ENCODE measurements at regions not wholly inside any gene's neighbourhood (a gene's known extent, or its start where the extent isn't known, plus 50 kb on each side); places are given as distances from the start of the nearest gene placed in this dataset.

GRCh38 chr19:30202060-30202600 is 170.1 kb upstream of the ZNF536 start:
- Histone ChIP-seq H3K23ac (ENCODE audit: low read length) (no peak overlapping the region), H3K79me2 (ENCODE audit: control insufficient read depth, insufficient read depth, low read length) (no peaks in the 10 kb centered on the region), H2BK15ac (replicated peaks; ENCODE audit: low read depth) (no peak overlapping the region), H3K79me1 (ENCODE audit: low read length) (no peaks in the 10 kb centered on the region), H3K27ac (ENCODE audit: low read depth, low read length) (no peak overlapping the region), H3K18ac (ENCODE audit: low read length) (no peak overlapping the region), H3K4me1 (ENCODE audit: control insufficient read depth, low read depth, low read length) (no peaks in the 10 kb centered on the region), H3K4me2 (ENCODE audit: low read length) (no peak overlapping the region), H3K9ac (ENCODE audit: low read length) (no peak overlapping the region), H4K8ac (ENCODE audit: low read depth, low read length) (no peak overlapping the region), H2BK5ac (ENCODE audit: low read length) (no peak overlapping the region), H2AK5ac (ENCODE audit: low read length) (no peak overlapping the region), H3K56ac (ENCODE audit: low read length) (no peak overlapping the region), H3K4me3 (ENCODE audit: low read length) (no peak overlapping the region), H3K4ac (ENCODE audit: low read depth, low read length) (no peak overlapping the region), H4K5ac (ENCODE audit: low read length) (no peak overlapping the region), H3K36me3 (ENCODE audit: control insufficient read depth, insufficient read depth, low read length) (no peaks in the 10 kb centered on the region), H3K27me3 (ENCODE audit: insufficient read depth, low read length, poor library complexity) (no peaks in the 10 kb centered on the region), H2BK120ac (ENCODE audit: low read depth, low read length) (no peak overlapping the region)
- DNase-seq, result no peak
- WGBS (ENCODE audit: extremely low coverage, insufficient coverage, low lambda C conversion rate), result no CpG with 5 or more reads among the region's 9 CpGs

DNA sequence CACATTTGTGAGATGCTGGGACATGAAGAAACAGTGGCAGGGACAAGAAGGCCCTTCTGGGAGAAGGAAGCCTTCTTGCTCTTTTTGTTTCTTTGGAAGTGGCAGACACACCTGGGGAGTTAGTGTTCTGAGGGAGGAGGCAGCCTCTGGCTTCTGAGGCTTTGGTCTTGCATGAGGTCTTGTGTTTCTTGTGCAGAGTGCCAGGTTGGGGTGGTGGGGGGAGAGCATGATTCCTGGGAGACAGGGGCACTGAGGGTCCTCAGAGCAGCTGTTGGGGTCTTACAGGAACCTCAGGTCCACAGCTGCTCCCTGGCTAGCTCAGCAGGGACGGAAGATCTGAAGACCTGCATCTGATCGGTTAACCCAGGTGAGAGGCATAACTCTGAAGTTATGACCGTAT is 167.5 kb upstream of the ZNF536 start:
- no CpG with 5 or more reads among the region's 3 CpGs for WGBS (ENCODE audit: extremely low coverage, insufficient coverage, low lambda C conversion rate)
- Histone ChIP-seq H4K5ac (ENCODE audit: low read length) (no peak overlapping the region), H3K56ac (ENCODE audit: low read length) (no peak overlapping the region), H3K18ac (ENCODE audit: low read length) (no peak overlapping the region), H3K79me2 (ENCODE audit: control insufficient read depth, insufficient read depth, low read length) (no peaks in the 10 kb centered on the region), H3K4ac (ENCODE audit: low read depth, low read length) (no peak overlapping the region), H3K79me1 (ENCODE audit: low read length) (no peaks in the 10 kb centered on the region), H3K27ac (ENCODE audit: low read depth, low read length) (no peak overlapping the region), H3K4me3 (ENCODE audit: low read length) (no peak overlapping the region), H2BK5ac (ENCODE audit: low read length) (no peak overlapping the region), H2BK120ac (ENCODE audit: low read depth, low read length) (no peak overlapping the region), H2BK15ac (replicated peaks; ENCODE audit: low read depth) (no peak overlapping the region), H3K23ac (ENCODE audit: low read length) (no peak overlapping the region), H3K4me2 (ENCODE audit: low read length) (no peak overlapping the region), H2AK5ac (ENCODE audit: low read length) (no peak overlapping the region), H4K8ac (ENCODE audit: low read depth, low read length) (no peak overlapping the region), H3K4me1 (ENCODE audit: control insufficient read depth, low read depth, low read length) (no peaks in the 10 kb centered on the region), H3K27me3 (ENCODE audit: insufficient read depth, low read length, poor library complexity) (no peaks in the 10 kb centered on the region), H3K36me3 (ENCODE audit: control insufficient read depth, insufficient read depth, low read length) (no peaks in the 10 kb centered on the region), H3K9ac (ENCODE audit: low read length) (no peak overlapping the region)
- no peak for DNase-seq

GRCh38 chr19:30206187-30206586 is 166.0 kb upstream of the ZNF536 start:
- H3K79me1 ChIP-seq (ENCODE audit: low read length), result no peaks in the 10 kb centered on the region
- no peak overlapping the region for H3K27ac ChIP-seq (ENCODE audit: low read depth, low read length)
- no peak overlapping the region for H3K18ac ChIP-seq (ENCODE audit: low read length)
- H3K27me3 ChIP-seq (ENCODE audit: insufficient read depth, low read length, poor library complexity), result no peaks in the 10 kb centered on the region
- H2AK5ac ChIP-seq (ENCODE audit: low read length), result no peak overlapping the region
- no peak overlapping the region for H3K56ac ChIP-seq (ENCODE audit: low read length)
- no peak overlapping the region for H3K23ac ChIP-seq (ENCODE audit: low read length)
- no peaks in the 10 kb centered on the region for H3K36me3 ChIP-seq (ENCODE audit: control insufficient read depth, insufficient read depth, low read length)
- no peak overlapping the region for H2BK5ac ChIP-seq (ENCODE audit: low read length)
- H3K79me2 ChIP-seq (ENCODE audit: control insufficient read depth, insufficient read depth, low read length), result no peaks in the 10 kb centered on the region
- no peak overlapping the region for H3K9ac ChIP-seq (ENCODE audit: low read length)
- no CpG with 5 or more reads among the region's 6 CpGs for WGBS (ENCODE audit: extremely low coverage, insufficient coverage, low lambda C conversion rate)
- no peaks in the 10 kb centered on the region for H3K4me1 ChIP-seq (ENCODE audit: control insufficient read depth, low read depth, low read length)
- no peak overlapping the region for H4K5ac ChIP-seq (ENCODE audit: low read length)
- no peak overlapping the region for H3K4ac ChIP-seq (ENCODE audit: low read depth, low read length)
- no peak for DNase-seq
- H2BK120ac ChIP-seq (ENCODE audit: low read depth, low read length), result no peak overlapping the region
- H3K4me2 ChIP-seq (ENCODE audit: low read length), result no peak overlapping the region
- H3K4me3 ChIP-seq (ENCODE audit: low read length), result no peak overlapping the region
- no peak overlapping the region for H4K8ac ChIP-seq (ENCODE audit: low read depth, low read length)
- no peak overlapping the region for H2BK15ac ChIP-seq (replicated peaks; ENCODE audit: low read depth)

DNA sequence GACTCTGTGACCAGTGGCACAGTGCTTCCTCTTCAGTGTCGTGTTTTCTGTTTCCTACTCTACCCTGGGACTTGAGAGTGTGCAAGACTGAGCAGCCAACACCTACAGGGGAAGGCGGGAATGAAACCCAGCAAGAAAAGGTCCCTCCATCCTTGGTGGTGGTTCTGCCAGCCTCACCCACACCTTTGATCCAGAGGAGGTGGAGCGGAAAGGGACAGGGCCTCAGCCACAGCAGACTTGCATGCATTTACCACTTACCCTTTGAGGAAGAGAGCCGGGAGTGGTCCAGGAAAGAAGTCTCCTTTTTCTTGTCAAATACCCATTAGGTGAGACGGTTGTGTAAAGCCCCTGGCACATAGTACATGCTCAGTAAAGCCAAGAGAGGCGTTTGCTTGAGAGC is 164.8 kb upstream of the ZNF536 start:
- Histone ChIP-seq H4K8ac (ENCODE audit: low read depth, low read length) (no peak overlapping the region), H3K9ac (ENCODE audit: low read length) (no peak overlapping the region), H3K56ac (ENCODE audit: low read length) (no peak overlapping the region), H3K79me2 (ENCODE audit: control insufficient read depth, insufficient read depth, low read length) (no peaks in the 10 kb centered on the region), H4K5ac (ENCODE audit: low read length) (no peak overlapping the region), H3K36me3 (ENCODE audit: control insufficient read depth, insufficient read depth, low read length) (no peaks in the 10 kb centered on the region), H3K4me1 (ENCODE audit: control insufficient read depth, low read depth, low read length) (no peaks in the 10 kb centered on the region), H3K4me3 (ENCODE audit: low read length) (no peak overlapping the region), H3K4ac (ENCODE audit: low read depth, low read length) (no peak overlapping the region), H3K79me1 (ENCODE audit: low read length) (no peaks in the 10 kb centered on the region), H2AK5ac (ENCODE audit: low read length) (no peak overlapping the region), H2BK120ac (ENCODE audit: low read depth, low read length) (no peak overlapping the region), H3K18ac (ENCODE audit: low read length) (no peak overlapping the region), H2BK5ac (ENCODE audit: low read length) (no peak overlapping the region), H3K27ac (ENCODE audit: low read depth, low read length) (no peak overlapping the region), H2BK15ac (replicated peaks; ENCODE audit: low read depth) (no peak overlapping the region), H3K4me2 (ENCODE audit: low read length) (no peak overlapping the region), H3K23ac (ENCODE audit: low read length) (no peak overlapping the region), H3K27me3 (ENCODE audit: insufficient read depth, low read length, poor library complexity) (no peaks in the 10 kb centered on the region)
- no peak for DNase-seq
- no CpG with 5 or more reads among the region's 6 CpGs for WGBS (ENCODE audit: extremely low coverage, insufficient coverage, low lambda C conversion rate)

- Histone ChIP-seq H3K4me2 (ENCODE audit: low read length) (no peak overlapping the region), H3K18ac (ENCODE audit: low read length) (no peak overlapping the region), H3K23ac (ENCODE audit: low read length) (no peak overlapping the region), H2BK120ac (ENCODE audit: low read depth, low read length) (no peak overlapping the region), H3K9ac (ENCODE audit: low read length) (no peak overlapping the region), H3K27ac (ENCODE audit: low read depth, low read length) (no peak overlapping the region), H3K36me3 (ENCODE audit: control insufficient read depth, insufficient read depth, low read length) (no peaks in the 10 kb centered on the region), H2AK5ac (ENCODE audit: low read length) (no peak overlapping the region), H3K27me3 (ENCODE audit: insufficient read depth, low read length, poor library complexity) (no peaks in the 10 kb centered on the region), H3K79me2 (ENCODE audit: control insufficient read depth, insufficient read depth, low read length) (no peaks in the 10 kb centered on the region), H3K79me1 (ENCODE audit: low read length) (no peaks in the 10 kb centered on the region), H3K4ac (ENCODE audit: low read depth, low read length) (no peak overlapping the region), H3K56ac (ENCODE audit: low read length) (no peak overlapping the region), H4K8ac (ENCODE audit: low read depth, low read length) (no peak overlapping the region), H3K4me3 (ENCODE audit: low read length) (no peak overlapping the region), H4K5ac (ENCODE audit: low read length) (no peak overlapping the region), H2BK5ac (ENCODE audit: low read length) (no peak overlapping the region), H2BK15ac (replicated peaks; ENCODE audit: low read depth) (no peak overlapping the region), H3K4me1 (ENCODE audit: control insufficient read depth, low read depth, low read length) (no peaks in the 10 kb centered on the region)
- no CpG with 5 or more reads among the region's 18 CpGs for whole genome bisulfite sequencing (ENCODE audit: extremely low coverage, insufficient coverage, low lambda C conversion rate)
- no peak for DNase-seq
Measured at GRCh38 chr19:30208436-30209060, 163.6 kb upstream of the ZNF536 start.

Measured in mesendoderm (in vitro differentiated cells).